Right hindlimb (tissue), 1 donor: ENCODE measurements at regions not wholly inside any gene's neighbourhood (a gene's known extent, or its start where the extent isn't known, plus 50 kb on each side); places are given as distances from the start of the nearest gene placed in this dataset.

Experiments used
- DNase-seq: peaks from one replicate; pipeline ENCODE4 v3.0.0-alpha.2; 2018

DNA sequence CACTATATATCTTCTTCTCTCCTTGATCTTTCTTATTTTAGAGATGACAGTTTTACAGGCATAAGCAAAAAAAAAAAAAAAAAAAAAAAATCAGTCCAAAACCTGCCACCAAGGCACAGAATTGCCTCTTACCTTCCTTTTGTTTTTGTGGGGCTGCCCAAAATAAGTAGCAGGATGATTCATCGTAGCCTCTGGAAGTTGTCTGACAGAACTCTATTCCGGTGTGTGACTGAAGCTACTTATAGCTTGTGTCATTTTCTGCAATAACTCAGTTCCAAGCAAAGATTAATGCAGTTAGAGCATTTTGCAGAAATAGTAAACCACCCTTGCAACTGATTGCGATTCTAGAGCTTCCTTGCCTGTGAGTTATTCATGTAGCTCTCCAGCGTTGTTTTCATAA lies 186.8 kb downstream of the KIF2B start:
- no peak for DNase-seq

DNA sequence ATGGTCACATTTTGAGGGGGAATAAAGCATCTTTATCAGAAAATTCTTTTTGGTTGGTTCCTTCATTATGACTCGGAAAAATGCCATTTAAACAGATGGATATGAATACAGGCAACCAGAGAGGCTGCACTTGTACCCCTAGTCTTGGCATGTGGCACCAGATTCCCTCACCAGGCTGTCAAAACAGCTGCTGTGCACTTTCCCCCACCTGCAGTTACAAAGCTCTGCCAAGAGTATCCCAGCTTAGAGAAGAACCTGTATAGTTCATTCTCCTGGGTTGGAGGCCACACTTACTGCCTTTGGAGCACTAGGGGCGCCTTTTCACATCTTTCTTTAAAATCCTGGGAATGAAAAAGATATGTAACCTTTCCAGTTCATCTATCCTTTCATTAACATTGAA lies 190.3 kb downstream of the KIF2B start:
- no peak for DNase-seq

DNA sequence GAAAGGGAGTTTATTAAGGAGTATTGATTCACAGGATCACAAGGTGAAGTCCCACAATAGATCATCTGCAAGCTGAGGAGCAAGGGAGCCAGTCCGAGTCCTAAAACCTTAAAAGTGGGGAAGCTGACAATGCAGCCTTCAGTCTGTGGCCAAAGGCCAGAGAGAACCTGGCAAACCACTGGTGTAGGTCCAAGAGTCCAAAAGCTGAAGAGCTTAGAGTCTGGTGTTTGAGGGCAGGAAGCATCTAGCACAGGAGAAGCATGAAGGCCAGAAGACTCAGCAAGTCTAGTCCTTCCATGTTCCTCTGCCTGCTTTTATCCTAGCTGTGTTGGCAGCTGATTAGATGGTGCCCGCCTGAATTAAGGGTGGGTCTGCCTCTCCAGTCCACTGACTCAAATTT lies 193.0 kb downstream of the KIF2B start:
- no peak for DNase-seq

DNA sequence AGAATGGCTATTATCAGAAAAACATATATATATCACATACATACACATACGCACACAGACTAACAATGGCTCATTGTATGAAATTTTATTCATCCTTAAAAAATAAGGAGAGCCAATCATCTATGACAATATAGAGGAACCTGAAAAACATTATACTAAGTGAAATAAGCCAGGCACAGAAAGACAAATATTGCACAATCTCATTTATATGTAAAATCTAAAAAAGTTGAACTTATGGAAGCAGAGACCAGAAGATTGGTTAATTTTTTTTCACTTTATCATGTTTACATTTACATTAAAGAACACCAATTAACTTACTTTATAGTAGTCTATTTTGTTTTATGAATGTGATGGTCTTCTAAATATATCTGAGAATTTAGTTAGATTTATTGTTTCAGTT lies 198.7 kb downstream of the KIF2B start:
- no peak for DNase-seq

DNA sequence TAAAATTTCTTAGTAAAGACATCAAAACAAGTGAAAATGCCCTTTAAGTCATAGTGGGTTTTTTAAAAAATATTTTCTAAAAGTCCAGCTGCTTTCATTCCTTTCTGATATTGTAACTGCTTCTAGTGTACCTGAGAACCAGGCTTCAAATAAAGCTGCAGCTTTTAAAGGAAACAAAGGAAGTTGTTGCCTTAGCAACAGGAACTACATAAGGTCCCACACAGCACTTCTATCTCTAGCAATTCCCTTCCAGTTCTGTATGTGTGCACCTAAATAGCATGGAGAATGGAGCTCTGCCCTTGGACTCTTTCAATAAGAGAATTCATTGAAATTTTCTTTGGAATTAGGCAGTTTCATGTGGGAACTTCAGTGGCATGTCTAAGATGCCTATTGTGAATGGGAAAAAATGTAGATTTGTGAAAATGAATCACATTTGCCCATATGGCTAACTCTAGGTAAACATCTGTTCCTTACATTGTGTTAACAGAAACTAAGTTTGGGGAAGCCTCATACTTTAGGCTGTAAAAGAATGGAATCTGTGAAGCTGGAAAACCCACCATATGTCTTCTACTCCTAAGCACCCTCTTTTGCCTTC lies 206.4 kb downstream of the KIF2B start:
- no peak for DNase-seq

DNA sequence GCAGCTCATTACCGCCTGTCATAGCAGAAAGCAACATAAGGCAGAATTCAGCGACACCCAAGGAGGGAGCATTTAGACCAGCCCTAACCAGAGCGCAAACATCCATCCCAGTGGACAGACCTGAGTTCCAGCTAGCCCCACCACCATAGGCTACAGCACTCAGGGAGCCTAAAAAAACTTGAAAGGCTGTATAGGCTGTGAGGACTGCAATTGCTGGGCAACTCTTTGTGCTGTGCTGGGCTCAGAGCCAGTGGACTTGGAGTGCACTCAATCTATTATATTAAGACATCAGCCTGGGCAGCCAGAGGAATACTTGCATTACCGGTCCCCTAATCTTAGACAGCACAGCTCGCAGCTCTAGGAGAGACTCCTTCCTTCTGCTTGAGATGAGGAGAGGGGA lies 207.3 kb downstream of the KIF2B start:
- no peak for DNase-seq

DNA sequence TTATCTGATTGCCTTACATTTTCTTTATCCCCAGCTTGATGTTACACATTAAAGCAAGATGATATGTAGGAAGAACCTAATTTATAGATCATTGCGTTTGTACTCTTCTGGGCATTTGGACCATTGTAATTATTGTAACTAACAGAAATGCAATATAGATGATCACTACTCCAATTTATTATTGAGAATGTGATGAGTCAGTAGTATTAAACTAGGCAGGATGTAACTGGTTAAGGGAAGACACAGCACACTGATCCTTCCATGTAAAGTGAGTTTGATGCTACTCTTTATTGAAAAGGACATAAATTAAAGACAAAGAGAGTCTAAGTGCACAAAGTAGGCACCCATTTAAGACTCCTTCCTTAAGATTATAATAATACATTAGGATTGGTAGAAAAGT lies 223.8 kb downstream of the KIF2B start:
- no peak for DNase-seq

DNA sequence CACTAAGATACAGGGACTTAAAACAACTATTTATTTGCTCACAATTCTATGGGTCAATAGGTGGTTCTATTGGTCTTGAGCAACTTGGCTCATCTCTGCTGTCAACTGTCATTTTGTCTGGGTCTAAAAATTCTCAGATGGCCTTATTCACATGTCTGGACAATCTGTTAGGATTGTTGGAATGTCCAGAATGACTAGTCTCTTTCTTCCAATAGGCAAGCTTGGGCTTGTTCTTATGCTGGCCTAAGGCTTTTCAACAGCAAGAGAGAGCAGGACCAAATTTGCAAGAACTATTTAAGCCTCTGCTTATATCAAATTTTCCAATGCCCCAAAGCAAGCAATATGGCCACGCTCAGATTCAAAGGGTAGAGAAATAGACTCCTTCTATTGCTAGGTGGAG lies 240.9 kb downstream of the KIF2B start:
- no peak for DNase-seq

DNA sequence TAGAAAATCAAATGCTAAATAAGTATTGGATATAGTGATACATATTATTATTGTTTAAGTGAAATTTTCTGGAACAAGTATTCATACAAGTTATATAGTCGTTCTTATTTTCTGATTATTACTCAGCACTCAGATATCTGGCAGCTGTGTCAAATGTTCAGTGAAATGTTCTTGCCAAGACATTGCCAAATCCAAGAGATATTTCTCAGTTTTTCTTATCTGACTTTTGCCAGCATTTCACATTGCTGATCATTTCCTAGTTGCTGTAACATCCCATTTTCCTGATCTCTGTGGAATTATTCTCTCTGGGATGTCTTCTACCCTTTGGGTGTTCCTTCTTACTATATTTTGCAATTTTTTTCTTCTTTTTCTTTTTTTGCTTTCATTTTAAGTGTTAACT lies 262.3 kb downstream of the KIF2B start:
- no peak for DNase-seq

DNA sequence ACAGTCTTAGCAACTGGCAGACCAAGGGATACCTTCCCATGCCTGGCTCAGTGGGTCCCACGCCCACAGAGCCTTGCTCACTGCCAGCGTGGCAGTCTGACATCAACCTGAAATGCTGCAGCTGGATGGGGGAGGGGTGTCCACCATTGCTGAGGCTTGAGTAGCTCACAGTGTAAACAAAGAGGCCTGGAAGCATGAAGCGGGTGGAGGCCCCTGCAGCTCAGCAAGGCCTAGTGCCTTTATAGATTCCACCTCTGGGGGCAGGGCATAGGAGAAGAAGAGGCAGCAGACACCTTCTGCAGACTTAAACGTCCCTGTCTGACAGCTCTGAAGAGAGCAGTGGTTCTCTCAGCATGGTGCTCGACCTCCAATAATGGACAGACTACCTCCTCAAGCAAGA lies 263.2 kb downstream of the KIF2B start:
- DNase-seq: no peak

DNA sequence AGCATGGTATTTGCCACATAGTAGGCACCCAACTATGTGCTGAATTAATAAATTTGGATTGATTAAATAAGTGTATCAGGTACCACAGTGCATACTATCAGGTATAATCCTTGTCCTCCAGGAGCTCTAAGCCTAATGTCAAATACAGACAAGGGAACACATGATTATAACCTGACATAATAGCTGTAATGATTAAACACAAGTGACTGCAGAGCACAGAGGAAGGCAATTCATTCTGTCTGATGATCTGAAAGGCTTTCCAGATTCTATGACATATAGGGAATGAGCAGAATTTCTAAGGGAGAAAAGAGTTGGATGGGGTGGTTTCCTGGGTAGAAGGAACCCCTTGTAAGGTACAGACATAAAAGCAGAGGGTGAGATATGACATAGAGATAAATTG lies 273.5 kb downstream of the KIF2B start:
- DNase-seq: no peak

DNA sequence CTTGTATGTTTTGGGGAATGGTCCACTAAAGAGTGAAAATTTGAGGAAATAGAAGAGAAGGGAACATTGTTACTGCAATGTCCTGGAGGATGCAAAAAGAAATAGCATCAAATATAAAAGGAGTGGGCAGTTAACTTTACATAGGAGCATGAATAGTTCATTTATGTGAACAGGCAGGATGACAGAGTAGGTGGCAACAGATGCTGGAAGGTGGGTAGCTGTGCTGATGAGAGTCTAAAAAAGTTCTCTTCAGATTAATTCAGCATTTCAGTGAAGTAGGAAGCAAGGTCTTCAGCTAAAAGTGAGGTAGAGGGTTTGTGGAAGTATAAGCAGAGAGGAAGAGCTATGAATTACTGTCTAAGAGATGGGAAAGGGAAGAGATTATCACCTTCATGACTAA lies 276.5 kb downstream of the KIF2B start:
- DNase-seq: no peak

DNA sequence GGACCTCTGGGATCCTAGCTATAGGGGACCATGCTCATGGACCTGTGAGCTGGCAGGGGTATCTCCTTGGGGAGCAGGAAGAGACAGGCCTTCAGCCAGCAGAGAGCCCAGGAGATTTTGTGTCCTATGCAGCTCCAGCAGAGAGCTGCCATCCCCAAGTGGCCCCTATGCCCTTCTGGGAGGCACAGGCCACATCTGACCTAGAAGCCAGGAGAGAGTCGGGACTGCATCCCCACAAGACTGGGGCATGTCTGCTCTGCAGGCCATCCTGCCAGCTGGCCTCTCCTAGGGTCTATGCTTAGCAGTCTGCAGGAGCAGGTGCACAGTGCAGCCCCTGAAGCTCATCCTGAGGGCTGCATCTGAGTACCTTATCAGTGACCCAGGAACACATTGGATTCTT lies 279.5 kb downstream of the KIF2B start:
- DNase-seq: no peak

DNA sequence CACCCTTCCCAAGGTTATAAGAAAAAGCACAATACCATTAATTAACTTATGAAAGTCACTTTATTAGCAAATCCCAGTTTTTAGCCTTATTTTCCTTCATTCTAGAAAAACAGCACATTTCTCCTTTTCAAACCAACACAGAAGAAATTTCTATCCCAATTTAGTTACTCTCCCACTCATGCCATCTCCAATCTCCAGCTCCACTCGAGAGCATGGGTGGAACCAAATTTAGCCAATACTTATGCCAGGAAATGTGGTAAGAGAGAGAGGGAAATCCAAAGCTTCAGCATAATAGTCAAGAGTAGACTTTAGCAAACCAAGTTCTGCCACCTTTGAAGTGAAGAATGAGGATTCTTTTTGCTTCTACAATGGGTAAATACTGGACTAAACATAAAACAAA lies 288.8 kb downstream of the KIF2B start:
- no peak for DNase-seq

DNA sequence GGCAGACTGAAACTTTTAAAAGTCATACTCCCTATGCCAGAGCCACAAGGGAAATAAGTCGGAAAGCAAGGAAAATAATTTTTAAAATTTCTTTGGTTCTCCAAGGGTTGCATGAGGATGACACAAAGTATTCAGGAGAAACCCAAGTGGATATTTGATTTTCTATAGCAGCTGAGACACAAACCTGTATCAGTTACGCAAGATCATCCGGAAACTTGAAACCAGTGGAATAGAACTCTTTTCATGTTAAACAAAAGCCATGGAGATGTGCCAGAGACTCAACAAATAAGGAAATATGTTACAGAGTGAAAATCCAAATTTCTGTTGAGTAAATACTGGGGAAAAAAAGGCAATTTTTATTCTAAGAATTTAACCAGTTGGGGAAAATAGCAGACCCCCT lies 294.7 kb downstream of the KIF2B start:
- no peak for DNase-seq

DNA sequence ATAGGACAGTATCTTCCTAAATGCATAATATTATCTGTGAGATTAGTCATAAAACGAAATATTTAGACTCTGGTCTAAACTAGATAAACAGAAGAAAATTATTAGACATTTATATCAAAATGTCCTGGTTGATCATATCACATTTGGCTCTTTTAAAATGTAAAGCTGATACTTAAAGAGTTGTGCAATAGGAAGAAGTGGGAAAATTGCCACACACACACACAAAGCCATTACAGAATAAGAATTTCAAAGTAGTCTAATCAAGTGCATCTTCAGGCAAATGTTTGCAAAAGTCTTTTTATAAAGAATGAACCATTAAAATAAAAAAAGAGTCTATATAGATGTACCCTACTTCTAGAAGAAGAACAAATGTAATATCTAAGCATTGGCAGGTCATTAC lies 301.7 kb downstream of the KIF2B start:
- no peak for DNase-seq

DNA sequence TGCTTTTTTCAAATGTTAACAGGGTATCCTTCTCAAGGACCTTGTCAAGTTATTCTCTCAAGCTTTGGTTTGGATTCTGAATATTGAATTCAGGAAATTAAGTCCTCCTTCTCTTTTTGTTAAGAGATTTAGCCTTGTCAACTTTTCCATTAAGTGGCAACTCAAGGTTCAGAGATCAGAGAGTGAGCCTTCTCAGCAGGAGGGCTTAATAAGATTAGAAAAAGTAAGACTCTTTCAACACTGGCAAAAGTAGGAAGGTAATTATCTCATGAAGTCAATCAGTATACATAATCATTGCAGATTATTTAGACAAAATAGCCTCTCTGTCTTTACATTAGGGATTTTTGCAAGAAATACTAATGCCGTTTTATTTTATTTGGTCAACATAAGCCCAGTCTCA lies 330.7 kb downstream of the KIF2B start:
- no peak for DNase-seq

DNA sequence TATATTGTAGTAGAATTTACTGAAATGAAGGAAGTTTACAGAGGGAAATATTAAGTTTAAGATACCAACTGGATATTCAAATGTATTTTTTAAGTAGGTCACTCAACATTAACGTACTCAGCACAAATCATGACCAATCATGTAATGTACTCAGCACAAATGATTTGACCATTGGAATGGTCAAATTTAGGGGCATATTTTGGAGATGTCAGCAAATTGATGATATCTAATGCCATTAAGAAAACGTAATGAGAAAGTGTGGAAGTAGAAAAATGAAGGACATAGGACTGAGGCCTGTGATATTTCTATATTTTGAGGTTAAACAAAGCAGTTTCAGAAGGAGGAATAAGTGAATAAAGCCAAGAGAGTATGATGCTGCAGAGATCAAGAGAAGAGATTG lies 334.8 kb downstream of the KIF2B start:
- no peak for DNase-seq

DNA sequence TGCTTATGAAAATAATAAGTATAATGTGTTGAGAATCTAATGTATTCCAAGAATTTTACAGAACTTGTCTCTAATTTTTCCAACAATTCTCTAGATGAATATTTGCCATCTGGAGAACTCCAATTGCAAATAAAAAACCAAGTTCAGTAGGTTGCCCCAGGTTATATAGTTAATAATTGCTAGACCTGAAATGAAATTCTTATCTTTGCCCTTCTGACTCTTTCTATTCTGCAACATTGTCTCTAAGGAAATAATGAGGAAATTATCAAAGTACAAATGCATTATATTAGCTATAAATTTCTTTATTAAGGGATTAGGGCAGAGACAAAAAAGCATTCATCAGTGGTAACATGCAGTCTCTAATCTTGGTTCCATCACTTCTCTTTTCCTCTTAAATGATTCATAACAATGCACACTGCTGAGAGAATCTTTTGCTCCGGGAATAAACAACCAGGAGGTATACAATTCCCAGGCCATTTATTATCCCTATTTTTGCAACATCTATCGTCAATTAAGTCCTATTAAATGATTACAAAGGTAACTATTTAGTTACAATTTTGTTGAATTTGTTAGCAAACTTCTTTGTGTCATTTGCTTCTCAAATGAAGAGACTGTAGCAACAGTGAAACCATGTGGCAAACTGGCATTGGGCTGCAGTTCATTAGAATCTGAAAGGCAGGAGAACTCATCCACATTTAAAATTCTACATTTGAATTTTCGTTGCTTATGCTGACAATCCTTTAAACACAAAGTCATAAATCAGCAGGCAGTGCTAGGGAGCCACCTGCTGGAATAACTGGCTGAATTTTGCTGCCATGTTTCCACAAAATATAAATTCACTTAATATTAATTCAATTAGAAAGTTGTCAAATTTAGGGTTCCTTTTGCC lies 349.6 kb downstream of the KIF2B start:
- DNase-seq: no peak

DNA sequence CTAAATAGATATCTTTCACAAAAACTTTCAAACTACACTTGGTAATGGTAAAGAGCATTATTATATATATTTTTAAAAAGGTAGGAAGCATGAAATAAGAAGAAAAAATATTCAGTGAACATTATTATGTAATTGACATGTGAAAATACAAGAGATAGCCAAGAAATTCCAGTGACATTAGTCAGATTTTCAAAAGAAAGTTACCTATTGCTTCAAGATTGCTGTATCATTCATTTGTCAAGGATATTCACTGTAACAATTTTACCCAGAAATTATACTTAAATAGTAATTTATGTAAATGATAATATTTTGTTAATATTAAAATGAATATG lies 350.2 kb downstream of the KIF2B start:
- no peak for DNase-seq

DNA sequence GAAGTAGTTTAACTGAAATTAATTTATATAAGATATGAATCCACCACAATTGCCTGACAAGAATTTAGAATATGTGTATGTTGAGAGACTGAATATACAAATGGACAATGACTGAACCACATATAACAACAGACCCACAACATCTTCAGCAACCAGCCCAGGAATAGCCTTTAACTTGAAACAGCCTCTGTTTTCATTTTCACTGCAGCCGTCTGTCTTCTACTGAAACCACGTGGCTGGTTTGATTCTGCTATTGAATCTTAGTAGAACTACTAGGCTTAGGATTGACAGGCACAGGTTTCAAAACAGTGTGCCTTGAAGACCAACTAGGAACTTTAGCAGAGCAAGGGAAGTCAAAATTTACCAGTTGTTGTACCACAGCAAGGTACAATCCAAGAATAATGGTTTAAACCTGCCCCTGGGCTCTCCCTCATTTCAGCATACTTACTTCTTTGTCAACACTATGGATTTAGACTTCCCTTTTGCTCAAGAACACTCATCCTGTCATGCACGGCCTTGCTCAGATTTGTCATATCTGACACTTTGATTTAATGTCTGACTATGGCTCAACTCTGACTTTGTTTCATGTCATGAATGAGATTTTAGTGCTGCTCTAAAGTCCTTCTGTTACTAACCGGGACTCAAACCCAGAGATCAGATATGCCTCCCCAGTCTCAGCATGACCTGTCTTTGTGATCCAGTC lies 355.0 kb downstream of the KIF2B start:
- no peak for DNase-seq

DNA sequence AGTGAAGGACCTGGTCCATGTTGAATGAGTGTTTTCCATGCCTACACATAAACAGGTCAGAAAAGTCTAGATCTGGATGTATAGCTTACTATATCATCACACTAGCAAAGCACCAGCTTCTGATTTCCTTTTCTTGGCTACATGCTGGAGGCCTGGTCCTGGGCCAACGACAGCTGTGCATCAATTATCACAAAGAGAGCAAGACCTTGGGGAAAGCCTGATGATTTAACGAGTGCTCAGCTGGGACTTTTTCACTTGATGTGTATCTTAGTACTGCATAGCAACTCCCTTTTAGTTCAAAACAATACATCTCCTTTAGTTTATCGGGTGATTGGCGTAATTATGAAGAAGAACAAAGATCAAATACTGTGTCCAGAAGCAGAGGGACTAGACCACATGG lies 358.2 kb downstream of the KIF2B start:
- DNase-seq: peak; percentile 64

DNA sequence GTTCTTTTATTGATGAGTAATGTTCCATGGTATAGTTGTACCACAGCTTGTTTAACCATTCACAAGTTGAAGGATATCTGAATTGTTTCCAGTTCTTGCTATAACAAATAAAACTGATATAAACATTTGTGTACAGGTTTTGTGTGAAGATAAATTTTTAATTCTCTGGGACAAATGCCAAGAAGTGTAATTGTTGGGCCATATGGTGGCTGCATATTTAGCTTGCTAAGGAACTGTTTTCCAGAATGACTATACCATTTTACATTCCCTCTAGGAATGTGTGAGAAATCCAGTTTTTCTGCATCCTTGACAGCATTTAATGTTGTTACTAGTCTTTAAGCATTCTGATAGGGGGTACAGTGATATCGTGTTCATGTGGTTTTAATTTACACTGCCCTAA lies 368.5 kb downstream of the KIF2B start:
- no peak for DNase-seq

DNA sequence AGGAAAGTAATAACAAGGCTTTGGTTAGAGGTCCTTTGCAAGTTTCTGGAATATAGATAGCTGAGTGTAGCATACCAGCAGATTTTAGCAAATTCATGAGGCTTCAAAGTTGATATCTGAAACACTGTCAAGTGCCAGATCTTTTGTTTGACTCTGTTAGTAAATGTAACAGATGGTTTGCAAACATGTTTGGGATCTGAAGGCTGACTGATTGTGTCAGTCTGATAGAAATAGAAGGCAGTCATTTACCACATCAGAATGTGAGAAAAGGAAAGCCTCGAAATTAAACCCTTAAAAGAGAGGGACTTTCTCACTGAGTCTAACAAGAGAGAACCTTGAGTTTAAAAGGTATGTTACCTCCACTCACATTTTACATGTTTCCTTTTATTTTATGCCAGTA lies 371.5 kb downstream of the KIF2B start:
- no peak for DNase-seq
